ENCODE measurements at regions not wholly inside any gene's neighbourhood (a gene's known extent, or its start where the extent isn't known, plus 50 kb on each side); places are given as distances from the start of the nearest gene placed in this dataset.

- H3K4me3 ChIP-seq (ENCODE audit: insufficient read depth, low read length) = no peak overlapping the region
- H3K27me3 ChIP-seq (ENCODE audit: insufficient read depth, low read length) = no peaks in the 10 kb centered on the region
- H3K4me1 ChIP-seq (ENCODE audit: insufficient read depth, low read length) = no peaks in the 10 kb centered on the region
- no peak overlapping the region for H2AFZ ChIP-seq (ENCODE audit: low read length)
- H3K36me3 ChIP-seq (ENCODE audit: insufficient read depth, low read length) = no peaks in the 10 kb centered on the region
- H3K4me2 ChIP-seq (ENCODE audit: insufficient read depth, low read length) = no peak overlapping the region
- no peak overlapping the region for H3K27ac ChIP-seq (ENCODE audit: low read depth, low read length)
- TF ChIP-seq CTCF (IDR thresholded peaks at IDR 0.05; ENCODE audit: extremely low read depth, low read depth, low read length) = no peak
- no peaks in the 10 kb centered on the region for H3K79me2 ChIP-seq (ENCODE audit: insufficient read depth, low read length)
- H4K20me1 ChIP-seq (ENCODE audit: insufficient read depth, low read length) = no peaks in the 10 kb centered on the region
- H3K9me3 ChIP-seq (ENCODE audit: low read depth, low read length) = no peaks in the 10 kb centered on the region
- DNase-seq (ENCODE audit: insufficient read length, low spot score, missing footprints) = no peak
Observed at GRCh38 chr12:59374783-59375182, 221.0 kb upstream of the SLC16A7 start.

GRCh38 chr12:59372956-59373355 lies 222.9 kb upstream of the SLC16A7 start:
- H3K27me3 ChIP-seq (ENCODE audit: insufficient read depth, low read length) = no peaks in the 10 kb centered on the region
- H2AFZ ChIP-seq (ENCODE audit: low read length) = no peak overlapping the region
- DNase-seq (ENCODE audit: insufficient read length, low spot score, missing footprints) = no peak
- no peak overlapping the region for H3K4me3 ChIP-seq (ENCODE audit: insufficient read depth, low read length)
- H4K20me1 ChIP-seq (ENCODE audit: insufficient read depth, low read length) = no peaks in the 10 kb centered on the region
- H3K9me3 ChIP-seq (ENCODE audit: low read depth, low read length) = no peaks in the 10 kb centered on the region
- no peak overlapping the region for H3K4me2 ChIP-seq (ENCODE audit: insufficient read depth, low read length)
- no peaks in the 10 kb centered on the region for H3K36me3 ChIP-seq (ENCODE audit: insufficient read depth, low read length)
- no peak overlapping the region for H3K27ac ChIP-seq (ENCODE audit: low read depth, low read length)
- H3K79me2 ChIP-seq (ENCODE audit: insufficient read depth, low read length) = no peaks in the 10 kb centered on the region
- TF ChIP-seq CTCF (IDR thresholded peaks at IDR 0.05; ENCODE audit: extremely low read depth, low read depth, low read length) = peak; percentile 35
- H3K4me1 ChIP-seq (ENCODE audit: insufficient read depth, low read length) = no peaks in the 10 kb centered on the region

- Histone ChIP-seq H3K79me2 (ENCODE audit: insufficient read depth, low read length) (no peaks in the 10 kb centered on the region), H3K27me3 (ENCODE audit: insufficient read depth, low read length) (no peaks in the 10 kb centered on the region), H3K9me3 (ENCODE audit: low read depth, low read length) (no peaks in the 10 kb centered on the region), H3K4me3 (ENCODE audit: insufficient read depth, low read length) (no peak overlapping the region), H2AFZ (ENCODE audit: low read length) (no peak overlapping the region), H3K4me2 (ENCODE audit: insufficient read depth, low read length) (no peak overlapping the region), H3K4me1 (ENCODE audit: insufficient read depth, low read length) (no peaks in the 10 kb centered on the region), H3K36me3 (ENCODE audit: insufficient read depth, low read length) (no peaks in the 10 kb centered on the region), H4K20me1 (ENCODE audit: insufficient read depth, low read length) (no peaks in the 10 kb centered on the region), H3K27ac (ENCODE audit: low read depth, low read length) (no peak overlapping the region)
- DNase-seq (ENCODE audit: insufficient read length, low spot score, missing footprints) = no peak
- TF ChIP-seq CTCF (IDR thresholded peaks at IDR 0.05; ENCODE audit: extremely low read depth, low read depth, low read length) = no peak
Observed at GRCh38 chr12:59370933-59371332, 224.9 kb upstream of the SLC16A7 start.

- no peaks in the 10 kb centered on the region for H3K79me2 ChIP-seq (ENCODE audit: insufficient read depth, low read length)
- H3K27ac ChIP-seq (ENCODE audit: low read depth, low read length) = no peak overlapping the region
- no peak for DNase-seq (ENCODE audit: insufficient read length, low spot score, missing footprints)
- H2AFZ ChIP-seq (ENCODE audit: low read length) = no peak overlapping the region
- H3K4me3 ChIP-seq (ENCODE audit: insufficient read depth, low read length) = no peak overlapping the region
- no peaks in the 10 kb centered on the region for H3K4me1 ChIP-seq (ENCODE audit: insufficient read depth, low read length)
- no peaks in the 10 kb centered on the region for H3K36me3 ChIP-seq (ENCODE audit: insufficient read depth, low read length)
- H3K27me3 ChIP-seq (ENCODE audit: insufficient read depth, low read length) = no peaks in the 10 kb centered on the region
- no peaks in the 10 kb centered on the region for H3K9me3 ChIP-seq (ENCODE audit: low read depth, low read length)
- no peaks in the 10 kb centered on the region for H4K20me1 ChIP-seq (ENCODE audit: insufficient read depth, low read length)
- no peak for TF ChIP-seq CTCF (IDR thresholded peaks at IDR 0.05; ENCODE audit: extremely low read depth, low read depth, low read length)
- no peak overlapping the region for H3K4me2 ChIP-seq (ENCODE audit: insufficient read depth, low read length)
Observed at GRCh38 chr12:59365133-59365532, 230.7 kb upstream of the SLC16A7 start.

Data from osteoblast (primary cell).